Activated T-cell treated with anti-CD3 and anti-CD28 coated beads for 4 hours (primary cell): ENCODE measurements at regions not wholly inside any gene's neighbourhood (a gene's known extent, or its start where the extent isn't known, plus 50 kb on each side); places are given as distances from the start of the nearest gene placed in this dataset.
"Not testable (repeated sequence)": the region's sequence is repeated elsewhere in the genome, so short reads cannot be mapped to it uniquely, and the experiment has no call there.

Experiments used
- DNase-seq: peaks from one replicate; pipeline ENCODE4 v3.0.0-alpha.2; 2020

DNA sequence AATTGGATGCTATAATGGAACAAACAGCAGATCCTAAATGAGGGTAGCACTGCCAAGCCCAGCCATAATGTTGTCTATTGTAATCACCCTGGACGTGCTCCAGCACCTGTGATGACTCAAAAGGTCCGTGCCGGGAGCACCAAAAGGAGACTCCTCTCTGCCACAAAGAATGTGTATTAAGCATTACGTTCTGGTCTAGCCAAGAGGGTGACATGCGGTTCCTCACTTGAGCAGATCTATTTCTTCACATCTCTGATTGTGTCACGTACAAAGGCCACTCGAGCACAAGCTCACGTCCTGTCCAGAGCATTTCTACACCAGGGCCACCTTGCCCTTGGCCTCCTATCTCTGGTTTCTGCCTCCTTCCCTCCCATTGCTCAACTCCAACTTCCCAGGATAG lies 219.9 kb upstream of the IRS2 start:
- no peak for DNase-seq

DNA sequence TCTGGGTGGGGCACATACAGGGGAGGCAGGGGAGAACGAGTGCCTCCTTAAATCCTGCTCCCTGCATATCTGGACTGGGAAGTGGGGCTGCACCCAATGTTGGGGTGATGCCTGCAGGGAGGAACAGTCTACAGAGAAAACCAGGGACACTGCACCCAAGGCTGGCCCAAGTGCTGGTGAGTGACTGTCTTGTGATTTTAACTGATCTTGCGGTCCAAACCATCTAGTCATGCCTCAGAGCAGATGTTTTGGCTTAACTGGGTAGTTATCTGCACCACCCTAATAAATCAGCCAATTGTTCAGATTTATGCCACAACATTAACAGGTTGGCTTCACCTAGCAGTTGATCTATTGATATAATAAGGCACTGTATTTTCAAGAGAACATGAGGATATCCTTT lies 219.2 kb upstream of the IRS2 start:
- DNase-seq = no peak

DNA sequence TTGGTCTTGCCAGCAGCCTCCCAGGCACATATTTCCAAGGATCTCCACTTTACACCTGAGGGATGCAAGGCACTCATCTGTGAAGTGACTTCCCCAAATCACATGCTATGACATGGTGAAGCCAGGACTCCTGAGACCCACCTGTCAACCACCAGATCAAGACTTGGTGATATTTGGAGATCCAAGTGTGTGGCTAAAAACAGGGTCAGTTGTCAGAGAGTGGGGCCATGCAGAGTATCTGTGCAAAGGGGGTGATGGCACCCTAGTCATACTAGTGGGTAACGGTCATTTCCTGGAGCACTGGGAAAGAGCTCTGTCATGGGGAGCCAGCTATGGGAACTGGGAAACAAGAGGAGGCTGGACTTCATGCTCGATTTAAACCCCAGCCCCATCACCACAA lies 218.4 kb upstream of the IRS2 start:
- DNase-seq = no peak

DNA sequence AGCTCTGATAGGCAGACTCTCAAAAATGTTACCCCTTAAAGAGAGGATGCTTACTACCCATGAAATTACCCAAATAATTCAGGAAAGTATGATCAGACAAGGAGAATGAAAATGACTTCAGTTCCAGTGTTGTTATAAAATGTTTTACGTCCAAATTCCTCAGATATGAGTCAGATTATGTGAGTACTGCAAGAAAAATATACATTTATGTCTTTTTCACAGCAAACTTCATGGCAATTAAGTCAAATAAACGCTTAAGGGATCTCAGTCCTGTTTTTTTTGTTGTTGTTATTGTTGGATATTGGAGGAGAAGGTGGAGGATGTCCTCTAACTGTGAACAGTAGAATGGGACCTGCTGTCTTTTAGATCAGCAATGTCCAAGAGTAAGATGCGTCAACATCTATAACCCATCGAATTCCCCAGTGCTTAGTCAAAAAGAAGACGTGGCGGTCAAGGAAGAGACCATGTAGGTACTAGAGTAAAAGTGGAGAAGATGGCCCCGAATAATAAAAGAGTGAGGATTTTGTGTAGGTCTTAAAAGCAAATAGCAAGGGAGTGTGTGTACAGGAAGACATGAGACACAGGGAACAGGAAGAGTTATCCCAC lies 215.4 kb upstream of the IRS2 start:
- no peak for DNase-seq

DNA sequence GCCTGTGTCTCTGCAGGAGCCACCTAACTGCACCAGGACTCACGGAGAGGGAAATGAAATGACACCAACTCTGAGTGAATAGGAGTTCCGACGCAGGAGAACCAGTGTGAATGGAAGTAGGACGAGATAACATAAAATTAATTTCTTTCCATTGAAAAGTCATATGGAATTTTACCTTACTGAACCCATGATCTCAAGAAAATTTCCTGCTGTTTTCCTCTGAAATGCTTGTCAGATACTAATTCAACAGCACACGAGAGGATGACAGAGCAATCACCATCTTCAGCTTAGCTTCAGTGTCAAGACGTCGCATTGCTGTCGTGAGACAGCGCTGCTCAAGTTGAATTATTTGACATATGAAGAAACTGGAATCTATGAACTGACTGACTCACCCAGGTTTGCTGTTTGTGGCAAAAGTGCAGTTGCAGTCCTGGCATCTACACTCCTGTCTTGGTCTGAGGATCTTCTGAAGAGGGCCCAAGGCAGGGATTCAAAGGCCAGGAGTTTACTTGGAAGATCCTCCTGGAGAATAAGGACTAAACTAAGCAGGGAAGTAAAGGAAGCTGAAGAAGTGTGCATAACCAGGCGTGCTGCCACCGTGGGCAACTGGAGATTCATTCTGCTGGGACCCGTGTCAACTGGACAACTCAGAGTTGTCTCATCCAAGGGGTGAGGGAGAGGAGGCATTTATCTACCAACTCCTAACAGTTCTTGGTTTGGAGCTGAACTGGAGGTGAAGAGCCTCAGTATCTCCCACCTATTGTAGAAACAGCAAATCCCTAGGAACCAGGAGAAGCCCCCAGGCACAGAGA lies 214.4 kb upstream of the IRS2 start:
- DNase-seq = no peak

DNA sequence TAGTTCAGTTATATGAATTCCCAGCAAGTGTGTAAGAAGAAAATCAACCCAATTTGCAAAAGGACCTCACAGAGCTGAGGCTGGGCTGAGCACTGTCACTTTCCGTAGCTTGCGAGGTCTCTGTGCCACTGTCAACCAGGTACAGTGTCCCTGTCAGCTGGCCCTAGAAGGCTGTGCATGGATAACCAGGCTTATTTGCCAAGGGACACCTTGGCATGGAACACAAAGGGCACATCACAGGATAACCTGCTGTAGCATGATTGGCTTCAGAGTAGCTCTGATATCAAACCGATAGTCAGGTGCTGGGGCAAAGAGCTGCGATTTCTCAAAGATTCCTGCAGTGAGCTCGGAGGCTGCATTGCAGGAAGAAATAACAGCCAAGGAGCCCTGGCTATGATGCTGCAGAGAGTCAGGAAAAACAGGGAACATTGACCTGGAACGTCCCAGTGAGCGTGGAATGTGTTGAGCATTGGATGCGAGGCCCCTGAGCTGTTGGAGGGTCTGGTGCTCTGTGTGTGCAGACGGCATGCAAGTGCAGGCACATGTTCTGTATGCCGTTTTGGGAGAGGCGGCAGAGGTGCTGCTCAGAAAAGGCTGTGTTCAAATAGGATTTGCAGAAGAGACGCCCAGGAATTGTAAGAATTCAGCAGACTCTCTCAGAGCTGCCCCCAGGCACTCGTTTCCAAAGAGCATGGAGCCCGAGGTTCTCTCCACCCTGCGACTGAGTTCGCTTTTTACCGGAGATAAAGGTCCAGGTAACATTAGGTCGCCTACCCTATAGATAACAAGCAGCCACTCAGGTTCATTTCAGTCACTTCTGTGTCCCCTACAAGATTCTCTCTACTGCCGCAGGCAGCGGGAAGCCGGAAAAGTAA lies 213.5 kb upstream of the IRS2 start:
- DNase-seq = no peak

DNA sequence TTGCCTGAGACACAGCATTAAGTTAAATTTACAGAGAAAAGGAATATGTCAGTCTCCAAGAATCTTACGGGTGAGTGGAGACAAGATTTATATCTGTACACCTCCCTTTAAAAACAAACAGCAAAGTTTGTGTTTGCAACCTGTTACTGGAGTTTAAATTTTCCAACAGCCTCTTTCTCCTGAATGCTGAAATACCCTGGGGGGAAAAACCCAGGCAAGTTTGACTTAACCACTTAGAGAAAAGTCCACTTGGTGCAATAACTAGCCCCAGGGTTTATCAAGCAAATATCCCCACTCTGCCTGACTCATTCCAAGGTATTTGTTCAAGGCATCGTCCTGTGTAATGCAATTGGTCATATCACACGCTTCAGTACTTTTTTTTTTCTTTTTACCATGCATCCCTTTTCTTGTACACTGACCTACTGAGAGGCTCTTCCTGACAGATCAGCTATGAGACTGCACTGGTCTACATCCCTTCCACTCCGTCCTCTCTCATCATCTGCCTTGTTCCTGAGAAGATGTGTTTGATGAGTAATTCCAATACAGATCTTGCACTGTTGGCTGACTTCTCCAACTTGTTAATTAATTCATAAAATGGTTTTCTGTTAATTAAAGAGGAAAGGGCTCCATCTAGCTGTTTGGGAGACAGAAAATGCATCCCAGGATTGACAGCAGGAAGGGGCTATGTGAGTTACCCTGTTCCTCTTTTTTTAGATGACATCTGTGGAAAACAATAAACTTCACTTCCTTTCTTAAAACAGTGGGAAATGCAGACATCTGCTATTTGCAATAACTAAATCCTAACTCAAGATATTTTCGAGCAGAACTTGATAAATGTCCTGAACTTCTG lies 212.5 kb upstream of the IRS2 start:
- DNase-seq = no peak

DNA sequence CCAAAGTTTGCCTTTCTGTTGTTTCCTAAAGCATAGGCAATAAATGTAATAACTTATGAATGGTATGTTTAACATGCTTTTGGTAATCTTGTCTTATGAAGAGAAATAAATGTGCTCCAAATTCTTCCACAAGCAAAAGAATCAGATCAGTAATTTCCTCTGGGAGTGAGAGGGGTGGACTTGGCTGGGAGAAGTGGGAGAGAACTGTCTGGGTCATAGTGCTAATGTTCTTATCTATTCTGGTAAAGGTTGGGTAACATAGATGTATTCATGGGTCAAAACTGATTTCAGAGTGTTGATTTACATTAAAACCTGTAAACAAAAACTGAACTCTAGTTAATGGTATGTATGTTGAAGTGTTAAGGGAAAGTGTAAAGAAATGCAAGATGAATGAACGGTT lies 211.7 kb upstream of the IRS2 start:
- DNase-seq = no peak

DNA sequence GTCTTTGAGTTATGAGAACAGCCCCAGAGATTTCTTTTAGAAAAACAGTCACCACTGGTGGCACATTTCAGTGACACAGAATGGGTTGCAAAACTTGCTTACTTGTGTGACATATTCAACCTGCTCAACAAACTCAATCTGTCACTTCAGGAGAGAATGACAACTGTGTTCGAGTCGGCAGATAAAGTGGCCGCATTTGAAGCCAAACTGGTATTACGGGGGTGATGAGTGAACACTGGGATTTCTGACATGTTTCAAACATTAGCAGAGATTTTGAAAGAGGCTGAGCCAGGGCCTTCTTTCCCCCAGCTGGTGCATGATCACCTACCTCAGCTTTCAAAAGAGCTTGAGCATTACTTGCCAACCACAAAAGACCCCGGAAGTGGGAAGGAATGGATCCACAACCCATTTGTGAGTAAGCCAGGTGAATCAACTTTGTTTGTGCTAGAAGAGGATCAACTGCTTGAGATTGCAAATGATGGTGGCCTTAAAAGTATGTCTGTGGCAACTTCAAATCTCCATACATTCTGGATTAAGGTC lies 210.7 kb upstream of the IRS2 start:
- not testable (repeated sequence) for DNase-seq

DNA sequence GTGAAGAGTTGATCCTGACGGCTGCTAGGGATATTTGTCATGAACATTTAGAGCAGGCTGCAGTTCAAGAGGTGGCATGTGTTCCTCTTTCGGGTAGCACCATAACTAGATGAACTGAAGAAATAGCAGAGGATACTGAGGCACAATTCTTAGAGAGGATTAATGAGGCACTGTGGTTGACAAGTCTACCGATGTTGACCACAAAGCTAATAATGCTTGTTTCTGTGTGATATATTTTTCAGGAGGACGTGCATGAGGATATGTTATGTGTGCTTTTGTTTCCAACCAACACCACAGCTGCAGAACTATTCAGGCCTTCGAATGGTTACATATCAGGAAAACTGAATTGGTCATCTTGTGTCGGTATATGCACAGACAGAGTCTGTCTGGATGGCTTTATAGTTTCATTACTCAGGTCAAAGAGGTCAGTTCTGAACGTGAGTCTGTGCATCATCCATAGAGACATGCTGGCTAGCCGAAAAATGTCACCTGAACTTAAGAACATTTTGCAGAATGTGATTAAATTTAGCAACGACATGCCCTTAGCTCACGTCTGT lies 210.1 kb upstream of the IRS2 start:
- DNase-seq = no peak

DNA sequence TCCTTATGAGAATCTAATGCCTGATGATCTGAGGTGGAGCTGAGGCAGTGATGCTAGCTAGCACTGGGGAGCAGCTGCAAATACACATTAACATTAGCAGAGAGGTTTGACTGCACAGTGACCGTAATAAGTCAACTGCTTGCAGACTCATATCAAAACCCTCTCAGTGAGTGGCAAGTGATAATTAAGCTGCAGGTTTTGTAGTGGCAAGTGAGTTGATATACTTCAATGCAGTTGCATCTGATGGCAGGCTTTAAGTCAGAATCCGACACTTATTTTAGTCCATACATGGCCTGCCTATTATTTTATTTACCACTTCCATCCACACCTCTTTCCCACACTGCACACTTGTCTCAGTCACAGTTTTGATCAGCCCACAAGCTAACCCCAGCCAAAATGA lies 209.2 kb upstream of the IRS2 start:
- no peak for DNase-seq

DNA sequence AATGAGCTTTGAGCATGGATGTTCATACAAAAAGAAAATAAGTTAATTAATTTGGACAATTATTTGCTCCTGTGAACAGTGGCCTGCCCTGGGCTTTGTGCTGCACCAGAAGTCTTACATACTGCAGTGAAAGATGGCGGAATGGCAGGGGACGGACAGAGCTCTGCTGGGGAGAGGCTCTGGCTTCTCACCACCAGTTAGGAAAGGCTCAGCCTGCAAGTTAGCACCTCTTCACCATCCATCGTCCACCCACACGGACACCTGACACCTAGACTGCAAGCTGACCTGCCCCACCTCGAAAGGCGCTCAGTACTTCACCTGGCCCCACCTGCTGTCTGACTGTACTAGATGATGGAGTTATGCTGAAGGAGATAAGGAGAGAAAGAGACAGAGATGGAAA lies 203.9 kb upstream of the IRS2 start:
- DNase-seq = no peak

DNA sequence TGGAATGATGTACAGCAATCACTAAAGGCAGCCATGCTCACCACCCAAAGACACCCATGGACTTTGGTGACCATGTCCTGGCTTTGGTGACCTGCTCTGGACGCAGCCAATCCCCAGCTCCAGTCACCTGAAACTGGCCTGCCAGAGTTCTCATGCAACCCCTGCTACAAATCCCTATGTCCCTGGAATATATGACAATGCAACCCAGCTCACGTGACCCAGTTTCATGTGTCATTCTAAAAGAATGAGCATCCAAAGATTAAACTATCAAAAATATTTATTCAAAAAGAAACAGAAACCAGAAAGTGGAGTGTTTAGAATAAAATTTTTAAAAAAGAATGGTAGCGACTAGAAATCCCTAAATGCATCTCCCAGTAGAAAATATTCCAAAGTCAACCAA lies 203.3 kb upstream of the IRS2 start:
- DNase-seq = no peak

DNA sequence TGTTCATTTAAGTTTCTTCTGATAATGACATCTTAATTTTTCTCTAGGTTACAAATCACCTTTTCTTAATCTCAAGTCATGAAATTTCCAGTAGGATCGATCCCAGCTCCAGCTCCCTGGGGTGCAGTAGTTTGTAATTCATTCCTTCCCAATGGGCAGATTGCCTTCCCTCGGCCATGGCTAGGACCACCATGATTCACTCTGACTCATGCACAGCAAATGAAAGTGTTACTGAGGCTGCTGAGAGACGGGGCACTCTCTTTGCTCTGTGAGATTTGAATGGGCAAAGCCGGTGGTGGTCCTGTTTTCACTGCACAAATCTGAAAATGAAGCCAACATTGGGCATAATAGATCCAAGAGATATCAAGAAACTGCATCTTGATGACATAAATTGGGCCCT lies 202.8 kb upstream of the IRS2 start:
- no peak for DNase-seq

DNA sequence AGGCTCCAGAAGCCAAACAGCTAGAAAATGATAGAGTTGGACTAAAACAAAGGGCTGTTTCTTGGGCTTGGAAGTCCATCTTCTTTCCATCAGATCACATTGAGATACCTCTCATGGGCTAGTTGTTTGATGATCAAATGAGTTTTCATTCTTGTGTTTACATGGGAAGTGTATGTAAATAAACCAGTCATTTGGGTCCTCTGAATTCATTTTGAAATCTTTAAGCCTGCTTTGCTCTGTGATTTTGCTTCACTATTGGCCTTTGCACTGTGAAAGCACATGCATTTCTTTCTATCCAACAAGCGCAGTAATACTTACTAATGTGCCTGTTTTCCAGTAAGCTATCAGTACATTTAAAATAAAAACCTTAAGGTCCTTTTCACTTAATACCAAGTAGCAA lies 200.5 kb upstream of the IRS2 start:
- DNase-seq = no peak

DNA sequence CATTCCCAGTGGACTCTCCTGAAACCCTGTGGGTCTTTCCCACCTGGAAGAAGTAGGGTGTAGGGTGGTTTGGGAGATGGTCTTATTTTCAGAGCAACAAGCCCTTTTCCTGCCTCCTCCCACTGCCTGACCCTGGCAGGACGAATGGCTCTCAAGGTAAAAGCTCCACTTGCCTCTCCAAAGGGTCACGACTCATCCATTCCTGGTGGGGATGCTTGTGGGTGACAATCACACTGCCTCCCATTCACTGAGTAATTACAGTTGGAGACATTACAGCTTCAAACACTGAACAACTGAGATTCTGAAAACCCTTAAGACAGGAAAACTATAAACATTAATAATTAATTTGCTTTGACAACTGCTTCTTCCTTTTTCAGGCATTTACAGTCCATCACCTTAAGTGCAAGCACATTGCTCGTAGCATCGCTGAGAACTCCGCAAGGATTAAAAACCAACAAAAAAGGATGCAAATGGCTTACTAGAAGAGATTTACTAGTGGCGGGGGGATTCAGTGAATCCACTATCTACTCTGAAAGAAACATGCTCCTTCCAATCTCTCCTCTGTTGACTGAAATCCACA lies 199.6 kb upstream of the IRS2 start:
- DNase-seq = no peak

DNA sequence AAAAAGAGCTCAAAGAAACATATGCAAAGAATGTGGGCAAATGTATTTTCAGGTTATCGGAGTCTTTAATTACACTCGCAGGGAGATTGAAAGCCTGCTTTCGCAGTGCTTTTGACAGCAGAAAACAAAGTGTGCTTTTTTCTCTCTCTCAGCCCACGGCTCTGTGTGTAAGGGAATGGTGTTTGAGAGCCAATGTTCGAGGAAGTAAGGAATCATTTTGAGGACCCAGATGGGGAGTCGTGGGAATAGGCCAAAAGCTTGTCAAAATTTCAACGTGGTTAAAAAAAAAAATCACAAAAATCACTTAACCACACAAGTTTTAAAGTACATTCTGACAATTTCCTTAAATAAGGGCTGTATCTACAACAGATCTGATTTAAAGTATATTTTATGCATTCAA lies 197.1 kb upstream of the IRS2 start:
- DNase-seq = no peak

DNA sequence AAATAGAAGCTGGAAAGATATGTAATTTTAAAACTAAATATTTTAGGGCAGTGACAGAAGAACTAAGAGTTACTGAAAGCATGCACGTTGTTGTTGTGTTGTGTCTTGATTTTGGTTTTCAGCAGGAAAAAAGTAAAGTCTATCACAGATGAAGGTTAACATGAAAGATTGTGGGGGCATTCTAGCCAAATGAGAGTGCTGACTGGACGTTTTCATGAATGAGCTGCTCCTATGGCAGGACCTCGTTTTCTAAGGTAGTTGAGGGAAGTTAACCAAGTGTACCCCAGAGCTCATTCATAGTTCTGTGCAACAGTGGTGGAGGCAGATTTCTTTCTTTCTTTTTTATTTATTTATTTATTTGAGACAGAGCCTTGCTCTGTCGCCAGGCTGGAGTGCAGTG lies 194.6 kb upstream of the IRS2 start:
- DNase-seq = no peak

DNA sequence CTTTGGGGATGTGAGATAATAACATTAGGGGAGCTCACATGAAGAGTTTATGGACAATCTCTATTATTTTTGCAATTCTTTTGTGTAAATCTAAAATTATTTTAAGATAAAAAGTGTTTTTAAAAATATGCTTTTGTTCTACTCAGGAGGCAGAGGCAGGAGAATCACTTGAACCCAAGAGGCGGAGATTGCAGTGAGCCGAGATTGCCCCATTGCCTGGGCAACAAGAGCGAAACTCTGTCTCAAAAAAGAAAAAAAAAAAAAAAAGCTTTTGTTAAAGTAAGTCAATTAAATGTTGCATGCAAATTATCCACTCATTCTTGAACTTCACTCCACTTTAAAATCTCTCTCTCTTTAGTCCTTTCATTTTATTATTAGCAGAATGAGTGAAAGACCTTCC lies 193.3 kb upstream of the IRS2 start:
- not testable (repeated sequence) for DNase-seq

DNA sequence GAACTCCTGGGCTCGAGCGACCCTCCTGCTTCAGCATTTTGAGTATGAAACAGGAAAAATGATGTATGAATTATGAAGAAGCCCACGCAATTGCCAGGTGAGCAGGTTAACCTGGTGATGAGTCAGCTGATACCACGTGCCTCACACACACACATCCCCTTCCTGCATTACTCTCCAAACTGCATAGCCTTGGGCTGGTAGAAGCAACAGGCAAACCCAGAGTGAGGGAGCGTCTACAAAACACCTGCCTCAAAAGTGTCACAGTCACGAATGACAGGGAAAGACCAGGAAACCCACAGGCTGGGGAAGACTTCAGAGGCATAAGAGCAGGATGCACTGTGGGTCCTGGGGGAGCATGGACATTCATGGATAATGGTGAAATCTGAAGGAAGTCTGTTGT lies 192.8 kb upstream of the IRS2 start:
- no peak for DNase-seq

DNA sequence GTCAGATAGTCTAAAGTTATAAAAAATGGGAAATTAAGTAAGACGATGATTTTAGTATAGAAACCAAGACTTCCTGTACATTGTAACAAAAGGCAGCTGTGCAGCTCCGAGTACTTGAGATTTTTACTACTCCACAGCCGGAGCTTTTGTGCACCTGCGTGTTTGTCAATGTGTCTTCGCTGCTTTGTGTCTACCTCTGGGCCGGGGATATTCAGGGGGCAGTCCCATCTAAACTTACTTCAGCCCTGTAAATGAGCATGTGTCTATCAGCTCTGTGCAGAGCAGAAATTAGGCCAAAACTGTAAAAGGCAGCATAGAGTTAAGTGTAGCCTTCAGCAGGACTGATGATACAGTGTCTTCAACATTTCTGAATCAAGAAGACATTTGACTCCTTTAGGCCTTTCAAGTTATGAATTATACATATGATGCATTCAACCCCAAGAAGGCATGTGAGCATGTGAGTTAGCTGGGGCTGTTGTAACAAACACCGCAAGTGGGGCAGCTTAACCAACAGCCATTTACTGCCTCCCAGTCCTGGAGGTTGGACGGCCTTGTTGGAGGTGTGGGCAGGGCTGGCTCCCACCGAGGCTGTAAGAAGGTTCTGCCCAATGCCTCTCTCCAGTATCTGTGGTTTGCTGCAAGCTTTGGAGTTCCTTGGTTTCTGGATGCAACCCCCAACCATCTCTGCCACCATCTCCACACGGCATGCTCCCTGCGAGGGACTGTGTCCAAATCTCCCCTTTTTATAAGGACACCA lies 191.0 kb upstream of the IRS2 start:
- no peak for DNase-seq
